C4-2B (cell line): ENCODE measurements at regions not wholly inside any gene's neighbourhood (a gene's known extent, or its start where the extent isn't known, plus 50 kb on each side); places are given as distances from the start of the nearest gene placed in this dataset.

Source experiments
- ZFX ChIP-seq: fragments of 450-650 bp; IDR thresholded peaks from 2 replicates; pipeline ENCODE4 v1.6.1; 2017
- TF ChIP-seq, protein P1 (sequence below): fragments of 450-650 bp; conservative IDR thresholded peaks from 2 replicates; pipeline ENCODE4 v1.5.1; 2017; ENCODE audit warnings: mild to moderate bottlenecking

DNA sequence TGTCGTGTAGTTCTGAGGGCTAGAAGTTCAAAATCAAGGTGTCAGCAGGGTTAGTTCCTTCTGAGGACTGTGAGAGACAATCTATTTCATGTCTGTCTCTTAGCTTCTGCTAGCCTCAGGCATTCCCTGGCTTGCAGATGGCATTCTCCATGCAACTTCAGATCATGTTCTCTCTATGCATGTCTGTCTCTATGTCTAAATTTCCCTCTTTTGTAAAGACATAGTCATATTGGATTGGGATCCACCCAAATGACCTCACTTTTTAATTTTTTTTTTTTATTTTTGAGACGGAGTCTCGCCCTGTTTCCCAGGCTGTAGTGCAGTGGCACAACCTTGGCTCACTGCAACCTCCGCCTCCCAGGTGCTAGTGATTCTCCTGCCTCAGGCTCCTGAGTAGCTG, 104.6 kb downstream of the RAP2B start:
- TF ChIP-seq, protein P1, sequence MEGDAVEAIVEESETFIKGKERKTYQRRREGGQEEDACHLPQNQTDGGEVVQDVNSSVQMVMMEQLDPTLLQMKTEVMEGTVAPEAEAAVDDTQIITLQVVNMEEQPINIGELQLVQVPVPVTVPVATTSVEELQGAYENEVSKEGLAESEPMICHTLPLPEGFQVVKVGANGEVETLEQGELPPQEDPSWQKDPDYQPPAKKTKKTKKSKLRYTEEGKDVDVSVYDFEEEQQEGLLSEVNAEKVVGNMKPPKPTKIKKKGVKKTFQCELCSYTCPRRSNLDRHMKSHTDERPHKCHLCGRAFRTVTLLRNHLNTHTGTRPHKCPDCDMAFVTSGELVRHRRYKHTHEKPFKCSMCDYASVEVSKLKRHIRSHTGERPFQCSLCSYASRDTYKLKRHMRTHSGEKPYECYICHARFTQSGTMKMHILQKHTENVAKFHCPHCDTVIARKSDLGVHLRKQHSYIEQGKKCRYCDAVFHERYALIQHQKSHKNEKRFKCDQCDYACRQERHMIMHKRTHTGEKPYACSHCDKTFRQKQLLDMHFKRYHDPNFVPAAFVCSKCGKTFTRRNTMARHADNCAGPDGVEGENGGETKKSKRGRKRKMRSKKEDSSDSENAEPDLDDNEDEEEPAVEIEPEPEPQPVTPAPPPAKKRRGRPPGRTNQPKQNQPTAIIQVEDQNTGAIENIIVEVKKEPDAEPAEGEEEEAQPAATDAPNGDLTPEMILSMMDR, result no peak
- TF ChIP-seq ZFX, result no peak
